Endothelial cell of umbilical vein (primary cell): ENCODE measurements at regions not wholly inside any gene's neighbourhood (a gene's known extent, or its start where the extent isn't known, plus 50 kb on each side); places are given as distances from the start of the nearest gene placed in this dataset.

Experiments
- BruUV-seq: library from RNA; stranded (reverse); fragments of 400-500 nt; replicated peaks from 2 replicates; lab custom pipeline; 2021; lab: Mats Ljungman, UMichigan
- CTCF ChIA-PET: fragments of 300-600, 350-600 bp; sonication (Branson Sonifier 250); formaldehyde crosslinking; loops from one replicate; lab custom pipeline; 2021; ENCODE audit warnings: antibody characterized with exemption, inconsistent platforms; lab: Charles Lee
- POLR2A ChIA-PET: fragments of 300-600, 350-600 bp; sonication (Branson Sonifier 250); formaldehyde crosslinking; loops from one replicate; lab custom pipeline; 2021; ENCODE audit warnings: antibody characterized with exemption, inconsistent platforms; lab: Charles Lee
- DNase-seq: peaks from one replicate; pipeline ENCODE4 v3.0.0-alpha.2; 2011; ENCODE audit warnings: low read depth, low spot score
- FAIRE-seq: peaks from 2 replicates; lab custom pipeline; 2011; peaks lifted over from hg19 to GRCh38; lab: Jason Lieb, UNC
- H2AFZ ChIP-seq: 2 replicates; pipeline ENCODE4 v1.6.0; 2012; ENCODE audit warnings: low read depth, low read length, control low read depth, inconsistent platforms
- H3K27ac ChIP-seq: 2 replicates; pipeline ENCODE4 v1.5.1; 2011; ENCODE audit warnings: low read depth, mild to moderate bottlenecking, control low read depth, low read length, moderate library complexity; ENCODE audit not compliant: insufficient read depth
- H3K27me3 ChIP-seq, 2 experiments: 2 replicates each; pipeline versions ENCODE4 v1.6.0 to v1.6.1; 2011; ENCODE audit warnings: low read length in 2 of 2, mixed read lengths in 1 of 2; ENCODE audit not compliant: control insufficient read depth in 2 of 2, insufficient read depth in 2 of 2
- H3K36me3 ChIP-seq, 2 experiments: 2 replicates in 1 of 2; 3 replicates in 1 of 2; pipeline ENCODE4 v1.5.1; 2011; ENCODE audit warnings: low read length in 2 of 2, mild to moderate bottlenecking in 1 of 2, moderate library complexity in 1 of 2; ENCODE audit not compliant: control insufficient read depth in 2 of 2, insufficient read depth in 2 of 2; ENCODE audit errors: extremely low read depth in 1 of 2
- H3K4me1 ChIP-seq: 3 replicates; pipeline ENCODE4 v1.5.1; 2011; ENCODE audit warnings: mild to moderate bottlenecking, low read length; ENCODE audit not compliant: control insufficient read depth, insufficient read depth; ENCODE audit errors: extremely low read depth
- H3K4me2 ChIP-seq: 2 replicates; pipeline ENCODE4 v1.6.1; 2011; ENCODE audit warnings: low read length, control low read depth, mixed read lengths; ENCODE audit not compliant: insufficient read depth
- H3K4me3 ChIP-seq, 3 experiments: fragments of 200-600 bp in 1 of 3; sonication (generic), shearing (Covaris generic) in 1 of 3; replicated peaks in 1 of 3; 2 replicates each; pipeline ENCODE4 v1.5.1; 2011 to 2016; ENCODE audit warnings: control low read depth in 3 of 3, low read length in 3 of 3, mild to moderate bottlenecking in 2 of 3, inconsistent platforms in 1 of 3, low read depth in 1 of 3, moderate library complexity in 1 of 3; ENCODE audit not compliant: insufficient read depth in 1 of 3
- H3K79me2 ChIP-seq: 2 replicates; pipeline ENCODE4 v1.6.0; 2012; ENCODE audit warnings: low read length, inconsistent platforms; ENCODE audit not compliant: control insufficient read depth, insufficient read depth
- H3K9ac ChIP-seq: replicated peaks from 2 replicates; pipeline ENCODE3; 2011; ENCODE audit warnings: low read length, control low read depth; ENCODE audit not compliant: insufficient read depth; ENCODE audit errors: extremely low read depth
- H3K9me1 ChIP-seq: replicated peaks from 3 replicates; pipeline ENCODE4 v1.6.0; 2011; ENCODE audit warnings: mild to moderate bottlenecking, low read length; ENCODE audit not compliant: control insufficient read depth, insufficient read depth; ENCODE audit errors: extremely low read depth
- H3K9me3 ChIP-seq: replicated peaks from 2 replicates; pipeline ENCODE4 v1.5.1; 2012; ENCODE audit warnings: low read length, inconsistent platforms; ENCODE audit not compliant: control insufficient read depth, insufficient read depth
- H4K20me1 ChIP-seq: replicated peaks from 2 replicates; pipeline ENCODE3; 2011; ENCODE audit warnings: mild to moderate bottlenecking, low read length; ENCODE audit not compliant: control insufficient read depth, insufficient read depth; ENCODE audit errors: extremely low read depth
- EZH2 ChIP-seq: IDR thresholded peaks from 2 replicates; pipeline ENCODE4 v1.6.1; 2012; ENCODE audit warnings: borderline replicate concordance, low read depth, mild to moderate bottlenecking, moderate library complexity, low read length, inconsistent platforms; ENCODE audit not compliant: severe bottlenecking
- FOS ChIP-seq: IDR thresholded peaks from 2 replicates; pipeline ENCODE4 v1.6.1; 2011; ENCODE audit warnings: mild to moderate bottlenecking, low read length, moderate library complexity, borderline replicate concordance; ENCODE audit not compliant: insufficient read depth
- GATA2 ChIP-seq: IDR thresholded peaks from 2 replicates; pipeline ENCODE4 v1.7.0; 2011; ENCODE audit warnings: low read depth, mild to moderate bottlenecking, moderate library complexity, mixed read lengths, low read length; ENCODE audit not compliant: insufficient read length, insufficient read depth
- JUN ChIP-seq: IDR thresholded peaks from 2 replicates; pipeline ENCODE4 v1.6.1; 2011; ENCODE audit warnings: borderline replicate concordance, low read depth; ENCODE audit not compliant: insufficient read length, insufficient read depth
- MAX ChIP-seq: IDR thresholded peaks from 2 replicates; pipeline ENCODE4 v1.6.1; 2011; ENCODE audit not compliant: insufficient read depth, insufficient read length
- MYC ChIP-seq: IDR thresholded peaks from one replicate; pipeline ENCODE4 v1.6.1; 2011; ENCODE audit warnings: mild to moderate bottlenecking, low read depth, low read length
- POLR2A ChIP-seq: IDR thresholded peaks from 2 replicates; pipeline ENCODE4 v1.6.1; 2012; ENCODE audit warnings: low read depth, mild to moderate bottlenecking, control low read depth, low read length
- POLR2AphosphoS5 ChIP-seq: IDR thresholded peaks from 2 replicates; pipeline ENCODE4 v1.6.1; 2012; ENCODE audit warnings: low read depth, mild to moderate bottlenecking, control low read depth, low read length, moderate library complexity; ENCODE audit not compliant: insufficient read depth
- dilution Hi-C: fragments of 300-500 bp; cut with MboI; formaldehyde crosslinking; loops from one replicate; pipeline ENCODE4 v1.15.0; 2019; ENCODE audit warnings: low sequenced_read_pairs; ENCODE audit not compliant: extremely low pct_ligation_motif_present
- intact Hi-C: fragments of 100-400 bp; cut with micrococcal nuclease; formaldehyde crosslinking; loops from one replicate; pipeline ENCODE4 v1.10.0; 2022
- TF ChIP-seq, protein P1 (sequence below), 2 donors: IDR thresholded peaks; 1 replicate in 1 of 2; 2 replicates in 1 of 2; pipeline ENCODE4 v1.5.1; 2011; ENCODE audit warnings: low read length in 2 of 2, mild to moderate bottlenecking in 2 of 2, moderate library complexity in 2 of 2, control low read depth in 1 of 2, inconsistent platforms in 1 of 2, low read depth in 1 of 2; ENCODE audit not compliant: insufficient read depth in 1 of 2; ENCODE audit errors: extremely low read depth in 1 of 2

GRCh38 chr22:48358886-48359612 lies 1468.6 kb downstream of the BRD1 start:
- intact Hi-C loops (no loop called here), dilution Hi-C loops (no loop called here)
- no peak for TF ChIP-seq POLR2AphosphoS5
- no peak for TF ChIP-seq JUN
- no peak for TF ChIP-seq MYC
- TF ChIP-seq MAX, result no peak
- no peak for TF ChIP-seq EZH2
- TF ChIP-seq GATA2, result no peak
- TF ChIP-seq FOS, result no peak
- TF ChIP-seq, protein P1, sequence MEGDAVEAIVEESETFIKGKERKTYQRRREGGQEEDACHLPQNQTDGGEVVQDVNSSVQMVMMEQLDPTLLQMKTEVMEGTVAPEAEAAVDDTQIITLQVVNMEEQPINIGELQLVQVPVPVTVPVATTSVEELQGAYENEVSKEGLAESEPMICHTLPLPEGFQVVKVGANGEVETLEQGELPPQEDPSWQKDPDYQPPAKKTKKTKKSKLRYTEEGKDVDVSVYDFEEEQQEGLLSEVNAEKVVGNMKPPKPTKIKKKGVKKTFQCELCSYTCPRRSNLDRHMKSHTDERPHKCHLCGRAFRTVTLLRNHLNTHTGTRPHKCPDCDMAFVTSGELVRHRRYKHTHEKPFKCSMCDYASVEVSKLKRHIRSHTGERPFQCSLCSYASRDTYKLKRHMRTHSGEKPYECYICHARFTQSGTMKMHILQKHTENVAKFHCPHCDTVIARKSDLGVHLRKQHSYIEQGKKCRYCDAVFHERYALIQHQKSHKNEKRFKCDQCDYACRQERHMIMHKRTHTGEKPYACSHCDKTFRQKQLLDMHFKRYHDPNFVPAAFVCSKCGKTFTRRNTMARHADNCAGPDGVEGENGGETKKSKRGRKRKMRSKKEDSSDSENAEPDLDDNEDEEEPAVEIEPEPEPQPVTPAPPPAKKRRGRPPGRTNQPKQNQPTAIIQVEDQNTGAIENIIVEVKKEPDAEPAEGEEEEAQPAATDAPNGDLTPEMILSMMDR (IDR thresholded peaks at IDR 0.05; ENCODE audit: extremely low read depth in 1 of 2, insufficient read depth in 1 of 2, low read depth in 1 of 2, low read length in 2 of 2), result no peak
- TF ChIP-seq POLR2A, result no peak
- no peak overlapping the region for H3K4me3 ChIP-seq
- H3K4me1 ChIP-seq, result no peaks in the 10 kb centered on the region
- no peaks in the 10 kb centered on the region for H3K36me3 ChIP-seq
- no peak overlapping the region for H3K27ac ChIP-seq
- no peaks in the 10 kb centered on the region for H4K20me1 ChIP-seq
- DNase-seq (no peak), FAIRE-seq (no peak)
- peaks cover 15% of the 10 kb centered on the region for H3K9me3 ChIP-seq
- ChIA-PET CTCF (no interaction called here), POLR2A (no interaction called here)
- H3K4me2 ChIP-seq, result no peak overlapping the region
- H3K9me1 ChIP-seq, result no peaks in the 10 kb centered on the region
- no TSS peak for BruUV-seq
- no peak overlapping the region for H3K9ac ChIP-seq
- no peaks in the 10 kb centered on the region for H3K79me2 ChIP-seq
- H3K27me3 ChIP-seq, result no peaks in the 10 kb centered on the region
- no peak overlapping the region for H2AFZ ChIP-seq
